Left lung (tissue), 4 donors: ENCODE measurements at regions not wholly inside any gene's neighbourhood (a gene's known extent, or its start where the extent isn't known, plus 50 kb on each side); places are given as distances from the start of the nearest gene placed in this dataset.

Experiments used
- ATAC-seq: fragments of 200-7000 bp; cut with Tn5 transposase; one replicate; pipeline ENCODE4 v1.9.1; 2020; ENCODE audit warnings: moderate library complexity
- DNase-seq, 4 donors: peaks; one replicate each; pipeline ENCODE4 v3.0.0-alpha.2; 2013 to 2020
- H3K27ac ChIP-seq, 2 donors: fragments of 200-600 bp; sonication (generic) in 1 of 2; one replicate each; pipeline versions ENCODE4 v1.5.0 to v1.8.0; 2020 to 2021
- H3K27me3 ChIP-seq, 2 donors: fragments of 200-600 bp; sonication (generic) in 1 of 2; one replicate each; pipeline versions ENCODE4 v1.5.0 to v1.8.0; 2020 to 2021
- H3K36me3 ChIP-seq, 2 donors: fragments of 200-600 bp; sonication (generic) in 1 of 2; one replicate each; pipeline versions ENCODE4 v1.5.0 to v1.8.0; 2020 to 2021
- H3K4me1 ChIP-seq, 2 donors: fragments of 200-600 bp; one replicate each; pipeline ENCODE4 v1.8.0; 2021
- H3K4me3 ChIP-seq, 2 donors: fragments of 200-600 bp; sonication (generic) in 1 of 2; one replicate each; pipeline versions ENCODE4 v1.5.0 to v1.8.0; 2020 to 2021; ENCODE audit warnings: mild to moderate bottlenecking in 1 of 2
- H3K9me3 ChIP-seq, 2 donors: fragments of 200-600 bp; sonication (generic) in 1 of 2; one replicate each; pipeline versions ENCODE4 v1.5.0 to v1.8.0; 2020 to 2021
- intact Hi-C, 2 donors: fragments of 100-400 bp; cut with DNase I; formaldehyde crosslinking; loops; one replicate each; pipeline versions ENCODE4 v1.11.2 to v1.14.2; 2022
- TF ChIP-seq, protein P1 (sequence below), 2 donors: fragments of 200-600 bp; sonication (generic) in 1 of 2; IDR thresholded peaks; one replicate each; pipeline versions ENCODE4 v1.5.0 to v1.8.0; 2021; ENCODE audit warnings: antibody characterized with exemption in 2 of 2
- donor health status: DM: no; HTN: yes; CAD: no.
- donor health status: DM: no; HTN: no; CAD: no.

DNA sequence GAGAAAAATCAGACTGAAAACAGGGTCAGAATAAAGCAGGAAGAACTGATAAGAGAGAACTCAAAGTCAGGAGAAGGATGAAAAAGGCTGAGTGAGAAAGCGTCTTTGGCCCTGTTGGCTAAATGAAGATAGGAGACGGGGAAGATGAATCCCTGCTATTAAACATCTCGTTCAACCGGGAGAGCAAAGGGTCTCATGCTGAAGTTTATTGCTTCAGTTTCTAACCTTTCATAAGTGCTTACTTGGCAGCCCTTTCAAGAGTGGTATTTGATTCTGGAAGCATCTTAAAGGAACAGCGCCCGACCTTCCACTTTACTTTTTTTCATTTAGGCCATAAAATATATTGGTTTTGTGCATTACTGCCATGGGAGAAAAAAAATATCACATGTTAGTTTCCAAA lies 288.3 kb upstream of the RBFOX1 start:
- DNase-seq, result no peak
- Histone ChIP-seq H3K4me1 (no peaks in the 10 kb centered on the region), H3K36me3 (no peaks in the 10 kb centered on the region), H3K4me3 (no peak overlapping the region), H3K9me3 (no peaks in the 10 kb centered on the region), H3K27ac (no peak overlapping the region), H3K27me3 (no peaks in the 10 kb centered on the region)
- intact Hi-C loops, result no loop called here
- ATAC-seq, result no peak
- TF ChIP-seq, protein P1, sequence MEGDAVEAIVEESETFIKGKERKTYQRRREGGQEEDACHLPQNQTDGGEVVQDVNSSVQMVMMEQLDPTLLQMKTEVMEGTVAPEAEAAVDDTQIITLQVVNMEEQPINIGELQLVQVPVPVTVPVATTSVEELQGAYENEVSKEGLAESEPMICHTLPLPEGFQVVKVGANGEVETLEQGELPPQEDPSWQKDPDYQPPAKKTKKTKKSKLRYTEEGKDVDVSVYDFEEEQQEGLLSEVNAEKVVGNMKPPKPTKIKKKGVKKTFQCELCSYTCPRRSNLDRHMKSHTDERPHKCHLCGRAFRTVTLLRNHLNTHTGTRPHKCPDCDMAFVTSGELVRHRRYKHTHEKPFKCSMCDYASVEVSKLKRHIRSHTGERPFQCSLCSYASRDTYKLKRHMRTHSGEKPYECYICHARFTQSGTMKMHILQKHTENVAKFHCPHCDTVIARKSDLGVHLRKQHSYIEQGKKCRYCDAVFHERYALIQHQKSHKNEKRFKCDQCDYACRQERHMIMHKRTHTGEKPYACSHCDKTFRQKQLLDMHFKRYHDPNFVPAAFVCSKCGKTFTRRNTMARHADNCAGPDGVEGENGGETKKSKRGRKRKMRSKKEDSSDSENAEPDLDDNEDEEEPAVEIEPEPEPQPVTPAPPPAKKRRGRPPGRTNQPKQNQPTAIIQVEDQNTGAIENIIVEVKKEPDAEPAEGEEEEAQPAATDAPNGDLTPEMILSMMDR (IDR thresholded peaks at IDR 0.05), result no peak

DNA sequence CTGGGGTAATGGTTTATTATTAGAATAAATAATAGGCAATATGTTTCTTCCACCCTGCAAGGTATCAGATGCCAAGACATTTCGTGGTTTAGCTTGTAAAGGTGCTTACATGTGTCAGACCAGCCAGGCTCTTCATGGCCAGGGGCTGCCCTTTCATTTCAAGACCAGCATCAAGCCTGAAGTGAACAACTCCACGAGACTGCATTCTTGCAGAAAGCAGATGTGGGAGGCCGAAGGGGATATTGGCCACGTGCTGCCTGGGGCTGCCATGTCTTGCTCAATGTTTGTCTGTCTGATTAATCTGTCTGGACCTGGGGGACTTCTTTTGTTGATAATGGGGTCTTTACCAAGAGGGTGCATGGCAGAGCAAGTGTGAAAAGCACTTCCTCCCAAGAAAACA lies 294.2 kb upstream of the RBFOX1 start:
- H3K27ac ChIP-seq, result no peak overlapping the region
- TF ChIP-seq, protein P1 (IDR thresholded peaks at IDR 0.05), result no peak
- no peak overlapping the region for H3K4me3 ChIP-seq
- H3K4me1 ChIP-seq, result no peaks in the 10 kb centered on the region
- H3K36me3 ChIP-seq, result no peaks in the 10 kb centered on the region
- no peaks in the 10 kb centered on the region for H3K9me3 ChIP-seq
- no peaks in the 10 kb centered on the region for H3K27me3 ChIP-seq
- intact Hi-C loops, result no loop called here
- no peak for DNase-seq
- ATAC-seq, result no peak

DNA sequence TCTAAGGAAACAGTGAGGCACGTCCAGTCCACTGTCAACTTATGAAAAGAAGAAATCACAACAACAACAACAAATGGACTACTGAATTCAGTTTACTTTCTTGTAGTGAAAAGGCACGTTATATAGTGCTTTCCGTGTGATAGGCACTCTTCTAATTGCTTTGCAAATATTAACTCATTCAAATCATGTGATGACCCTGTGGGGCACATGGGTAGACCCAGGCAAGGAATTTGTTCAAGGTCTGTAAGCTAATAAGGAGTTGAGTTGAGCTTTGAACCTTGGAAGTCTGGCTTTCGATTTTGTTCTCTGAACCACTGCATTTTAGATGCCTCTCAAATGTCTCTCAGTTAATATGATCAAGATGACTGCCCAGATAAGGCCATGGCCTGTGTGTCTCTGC lies 295.1 kb upstream of the RBFOX1 start:
- H3K4me3 ChIP-seq, result no peak overlapping the region
- no peak overlapping the region for H3K27ac ChIP-seq
- intact Hi-C loops, result no loop called here

DNA sequence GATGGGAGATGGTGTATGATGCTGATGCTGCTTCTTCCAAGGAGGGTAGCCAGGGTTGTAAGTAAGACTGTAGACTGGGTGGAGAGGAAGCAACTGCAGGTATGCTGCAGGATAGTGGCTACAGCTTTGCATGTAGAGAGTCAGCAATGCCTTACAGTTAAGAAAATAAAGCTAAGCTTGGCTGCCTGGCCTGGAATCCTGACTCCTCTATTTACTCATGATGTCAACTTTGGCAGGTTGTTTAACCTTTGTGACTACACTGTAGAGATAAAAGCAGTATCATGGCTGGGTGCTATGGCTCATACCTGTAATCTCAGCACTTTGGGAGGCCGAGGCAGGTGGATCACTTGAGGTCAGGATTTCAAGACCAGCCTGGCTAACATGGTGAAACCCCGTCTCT lies 301.6 kb upstream of the RBFOX1 start:
- H3K27me3 ChIP-seq, result no peaks in the 10 kb centered on the region
- intact Hi-C loops, result no loop called here
- no peak overlapping the region for H3K27ac ChIP-seq
- no peaks in the 10 kb centered on the region for H3K4me1 ChIP-seq
- H3K36me3 ChIP-seq, result no peaks in the 10 kb centered on the region
- H3K9me3 ChIP-seq, result no peaks in the 10 kb centered on the region
- no peak for ATAC-seq
- TF ChIP-seq, protein P1 (IDR thresholded peaks at IDR 0.05), result no peak
- DNase-seq, result no peak
- no peak overlapping the region for H3K4me3 ChIP-seq

More for the DNA sequence above, 295.1 kb upstream of the RBFOX1 start:
- DNase-seq (no peak), ATAC-seq (no peak)
- no peaks in the 10 kb centered on the region for H3K27me3 ChIP-seq
- no peaks in the 10 kb centered on the region for H3K4me1 ChIP-seq
- H3K9me3 ChIP-seq, result no peaks in the 10 kb centered on the region
- no peaks in the 10 kb centered on the region for H3K36me3 ChIP-seq
- TF ChIP-seq, protein P1 (IDR thresholded peaks at IDR 0.05), result no peak

DNA sequence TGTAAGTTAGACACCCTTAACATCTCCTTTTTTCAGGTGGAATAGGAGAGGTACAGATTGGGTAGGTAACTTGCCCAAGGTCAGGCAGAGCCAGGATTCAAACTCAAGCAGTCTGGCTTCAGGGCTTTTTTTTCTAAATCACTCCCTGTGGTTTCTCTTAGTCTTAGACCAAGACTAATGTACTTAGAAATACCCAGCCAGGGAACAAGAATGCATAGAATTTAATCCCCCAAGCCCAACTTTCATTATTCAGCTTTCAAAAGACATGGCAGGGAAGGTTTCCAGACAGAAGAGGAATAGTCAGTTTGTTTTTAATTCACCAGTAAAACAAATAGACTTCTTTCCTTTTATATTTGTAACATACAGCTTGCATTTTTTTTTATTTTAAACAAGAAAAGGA lies 305.2 kb upstream of the RBFOX1 start:
- ATAC-seq (no peak), DNase-seq (no peak)
- TF ChIP-seq, protein P1 (IDR thresholded peaks at IDR 0.05), result no peak
- intact Hi-C loops, result no loop called here
- H3K36me3 ChIP-seq, result no peaks in the 10 kb centered on the region
- no peak overlapping the region for H3K4me3 ChIP-seq
- no peak overlapping the region for H3K27ac ChIP-seq
- H3K27me3 ChIP-seq, result no peaks in the 10 kb centered on the region
- no peaks in the 10 kb centered on the region for H3K9me3 ChIP-seq
- no peaks in the 10 kb centered on the region for H3K4me1 ChIP-seq
